Jurkat, Clone E6-1 (cell line): ENCODE measurements at regions not wholly inside any gene's neighbourhood (a gene's known extent, or its start where the extent isn't known, plus 50 kb on each side); places are given as distances from the start of the nearest gene placed in this dataset.

Experiments
- DNase-seq: peaks from one replicate; pipeline ENCODE4 v3.0.0-alpha.2; 2011; ENCODE audit warnings: low read depth, low spot score
- H3K4me3 ChIP-seq: 2 replicates; pipeline ENCODE4 v1.5.1; 2011; ENCODE audit warnings: mild to moderate bottlenecking, low read length, control low read depth, moderate library complexity

DNA sequence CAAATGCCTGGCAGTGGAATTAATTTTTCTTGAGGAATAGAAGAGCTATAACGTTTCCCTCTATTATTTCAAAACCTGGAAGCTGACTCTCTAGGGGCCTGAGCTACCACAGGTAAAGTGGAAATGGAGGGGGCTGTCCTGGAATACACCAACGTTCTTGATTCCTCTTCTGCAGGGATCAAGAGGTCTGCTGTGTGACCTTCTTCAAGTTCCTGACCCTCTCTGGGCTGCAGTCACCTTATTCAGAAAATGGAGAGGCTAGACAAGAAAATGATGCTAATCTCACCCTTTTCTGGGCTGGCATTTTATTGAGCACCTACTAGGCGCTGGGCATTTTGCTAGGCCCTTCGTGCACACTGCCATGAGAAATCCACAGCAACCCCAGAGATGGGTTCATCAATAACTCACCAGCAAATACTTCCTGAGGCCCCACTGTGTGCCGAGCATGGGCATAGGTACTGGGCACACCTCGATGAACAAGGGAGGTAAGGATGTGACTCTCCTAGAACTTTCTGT, 55.2 kb upstream of the DLK1 start:
- no peak overlapping the region for H3K4me3 ChIP-seq
- no peak for DNase-seq

GRCh38 chr14:100671906-100672305, 54.8 kb upstream of the DLK1 start:
- no peak for DNase-seq
- no peak overlapping the region for H3K4me3 ChIP-seq

GRCh38 chr14:100673085-100673806, 53.4 kb upstream of the DLK1 start:
- no peak overlapping the region for H3K4me3 ChIP-seq
- no peak for DNase-seq

DNA sequence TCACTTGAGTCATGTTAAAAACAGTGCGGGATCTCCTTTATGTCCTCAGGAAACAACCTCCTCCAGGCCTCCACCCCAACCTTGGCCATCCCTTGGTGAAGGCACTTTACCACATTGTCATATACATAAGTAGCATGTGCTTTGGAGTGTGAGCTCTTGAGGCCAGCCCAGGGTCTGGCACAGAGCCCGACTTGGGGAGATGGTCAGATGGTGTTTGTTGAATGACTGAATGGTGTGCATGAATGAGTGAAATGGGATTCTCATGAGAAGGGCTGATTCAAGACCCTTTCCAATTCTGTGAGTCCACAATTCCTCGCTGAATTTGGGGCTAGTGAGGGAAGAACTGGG, 52.9 kb upstream of the DLK1 start:
- no peak for DNase-seq
- no peak overlapping the region for H3K4me3 ChIP-seq

- DNase-seq, result no peak
- no peak overlapping the region for H3K4me3 ChIP-seq
Measured at GRCh38 chr14:100674428-100674827, 52.3 kb upstream of the DLK1 start.

DNA sequence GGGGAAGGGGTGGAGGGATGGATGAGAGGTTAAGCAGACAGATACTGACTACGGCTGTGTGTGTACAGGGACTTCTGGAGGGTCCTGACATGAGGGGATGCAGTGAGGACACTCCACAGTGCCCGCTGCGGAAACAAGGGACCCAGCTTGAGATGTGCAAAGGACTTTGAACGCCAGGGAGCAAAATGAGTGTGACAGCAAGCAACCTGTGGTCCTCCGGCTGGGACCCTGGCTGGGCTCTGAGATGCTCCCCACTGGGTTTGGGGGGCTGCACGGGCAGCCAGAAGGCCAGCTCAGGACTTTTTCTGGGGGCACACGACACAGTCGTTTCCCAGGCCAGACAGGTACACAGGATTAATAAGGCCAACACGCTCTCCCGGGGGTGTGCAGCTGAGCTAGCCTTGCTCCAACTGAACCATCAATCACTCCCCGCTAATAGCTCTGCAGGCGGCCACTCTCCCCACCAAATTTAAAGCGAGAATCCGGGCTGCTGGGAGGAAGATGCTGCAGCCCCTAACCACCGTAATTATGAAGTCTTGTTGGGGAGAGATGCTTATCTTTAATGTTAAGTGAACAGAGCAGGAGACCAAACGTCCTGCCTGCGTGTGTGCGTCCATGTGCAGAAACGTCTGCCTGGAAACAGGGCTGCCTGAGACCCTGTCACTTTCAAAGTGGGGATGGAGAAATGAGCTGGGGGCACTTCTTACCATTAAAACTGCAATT, 51.6 kb upstream of the DLK1 start:
- DNase-seq, result no peak
- H3K4me3 ChIP-seq, result no peak overlapping the region

DNA sequence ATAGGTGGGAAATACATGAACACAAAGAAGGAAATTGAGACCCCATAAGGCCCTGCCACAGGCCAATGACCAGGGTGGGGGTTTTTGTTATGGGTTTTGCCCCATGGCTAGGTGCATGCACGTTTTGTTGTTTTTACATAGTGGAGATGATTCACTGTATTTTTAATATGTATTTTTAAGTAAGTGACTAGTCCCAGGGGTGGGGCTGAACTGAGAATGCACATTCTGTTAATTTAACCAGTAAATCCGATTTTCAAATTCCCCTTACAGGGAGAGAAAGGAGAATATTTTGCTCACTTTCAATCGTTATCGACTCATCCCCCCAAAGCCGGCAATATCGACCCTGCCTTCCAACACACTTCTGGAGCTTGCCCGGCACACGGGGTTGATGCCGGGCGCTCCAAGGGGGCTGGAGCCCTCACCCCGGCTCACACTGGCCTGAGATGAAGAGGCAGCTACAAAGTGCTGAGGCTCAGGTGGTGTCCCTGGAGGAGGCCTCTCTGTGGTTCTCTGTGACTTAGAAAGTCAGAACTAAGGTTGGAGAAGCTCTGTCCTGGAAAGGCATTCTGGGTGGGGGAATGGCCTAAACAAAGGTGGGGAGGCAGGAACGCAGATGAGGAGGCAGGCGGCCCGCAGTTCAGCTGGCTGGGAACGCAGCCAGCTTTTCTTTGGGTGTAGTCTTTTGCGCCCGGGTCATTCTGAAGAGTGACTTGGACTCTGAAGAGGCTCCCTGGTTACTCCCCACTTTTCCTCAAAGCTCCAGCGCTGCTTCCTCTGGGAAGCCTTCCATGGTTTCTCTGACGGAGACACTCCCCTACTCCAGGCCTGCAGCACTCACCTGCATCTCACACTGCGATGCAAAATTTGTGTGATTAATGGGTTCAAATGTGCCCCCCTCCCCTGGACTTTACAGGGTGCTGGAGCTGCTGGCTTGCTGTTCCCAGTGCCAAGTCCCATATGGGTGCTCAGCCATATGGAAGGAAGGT, 50.7 kb upstream of the DLK1 start:
- no peak overlapping the region for H3K4me3 ChIP-seq
- DNase-seq, result no peak
